Adrenal gland (tissue), 5 donors: ENCODE measurements at regions not wholly inside any gene's neighbourhood (a gene's known extent, or its start where the extent isn't known, plus 50 kb on each side); places are given as distances from the start of the nearest gene placed in this dataset.

Experiments
- POLR2A ChIP-seq, 2 donors: fragments of 450-650 bp; IDR thresholded peaks; one replicate each; pipeline ENCODE4 v1.6.1; 2017; ENCODE audit warnings: antibody characterized with exemption in 2 of 2, mild to moderate bottlenecking in 2 of 2, moderate library complexity in 1 of 2
- TF ChIP-seq, protein P1 (sequence below), 6 experiments: fragments of 450-650 bp in 4 of 6; fragments of 200-600 bp in 2 of 6; sonication (generic) in 1 of 6; IDR thresholded peaks; 1 replicate in 5 of 6; 2 replicates in 1 of 6; pipeline versions ENCODE4 v1.5.1 to v1.8.0; 2016 to 2021; ENCODE audit warnings: antibody characterized with exemption in 6 of 6, mild to moderate bottlenecking in 2 of 6, moderate library complexity in 1 of 6
- donor health status: DM: no; HTN: no; CAD: no.

GRCh38 chr6:115863211-115863610, 197.5 kb downstream of the FRK start:
- TF ChIP-seq, protein P1, sequence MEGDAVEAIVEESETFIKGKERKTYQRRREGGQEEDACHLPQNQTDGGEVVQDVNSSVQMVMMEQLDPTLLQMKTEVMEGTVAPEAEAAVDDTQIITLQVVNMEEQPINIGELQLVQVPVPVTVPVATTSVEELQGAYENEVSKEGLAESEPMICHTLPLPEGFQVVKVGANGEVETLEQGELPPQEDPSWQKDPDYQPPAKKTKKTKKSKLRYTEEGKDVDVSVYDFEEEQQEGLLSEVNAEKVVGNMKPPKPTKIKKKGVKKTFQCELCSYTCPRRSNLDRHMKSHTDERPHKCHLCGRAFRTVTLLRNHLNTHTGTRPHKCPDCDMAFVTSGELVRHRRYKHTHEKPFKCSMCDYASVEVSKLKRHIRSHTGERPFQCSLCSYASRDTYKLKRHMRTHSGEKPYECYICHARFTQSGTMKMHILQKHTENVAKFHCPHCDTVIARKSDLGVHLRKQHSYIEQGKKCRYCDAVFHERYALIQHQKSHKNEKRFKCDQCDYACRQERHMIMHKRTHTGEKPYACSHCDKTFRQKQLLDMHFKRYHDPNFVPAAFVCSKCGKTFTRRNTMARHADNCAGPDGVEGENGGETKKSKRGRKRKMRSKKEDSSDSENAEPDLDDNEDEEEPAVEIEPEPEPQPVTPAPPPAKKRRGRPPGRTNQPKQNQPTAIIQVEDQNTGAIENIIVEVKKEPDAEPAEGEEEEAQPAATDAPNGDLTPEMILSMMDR (IDR thresholded peaks at IDR 0.05), result no peak
- no peak for TF ChIP-seq POLR2A (IDR thresholded peaks at IDR 0.05)
